ENCODE measurements at regions not wholly inside any gene's neighbourhood (a gene's known extent, or its start where the extent isn't known, plus 50 kb on each side); places are given as distances from the start of the nearest gene placed in this dataset.
"Not testable (repeated sequence)": the region's sequence is repeated elsewhere in the genome, so short reads cannot be mapped to it uniquely, and the experiment has no call there.

DNA sequence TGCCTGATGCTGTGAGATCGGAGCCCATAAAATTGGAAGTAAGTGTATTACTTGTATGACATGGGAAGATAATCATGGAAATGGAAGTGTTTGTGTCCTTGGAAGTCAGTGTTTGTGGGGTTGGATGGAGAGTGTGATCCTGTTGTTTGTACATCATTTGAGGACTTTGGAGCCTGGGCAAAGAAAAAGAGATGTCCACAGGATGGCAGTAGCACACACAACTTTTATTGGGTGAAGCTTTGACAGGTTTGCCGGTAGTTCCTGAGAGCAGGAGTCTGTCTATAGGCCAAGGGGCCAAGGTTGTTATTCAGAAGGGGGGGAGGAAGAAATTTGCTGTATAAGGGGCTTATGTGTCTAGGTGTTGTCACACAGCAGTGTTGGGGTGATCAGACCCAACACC, 533.3 kb downstream of the RPIA start:
- not testable (repeated sequence) for DNase-seq (ENCODE audit: low read depth)

DNA sequence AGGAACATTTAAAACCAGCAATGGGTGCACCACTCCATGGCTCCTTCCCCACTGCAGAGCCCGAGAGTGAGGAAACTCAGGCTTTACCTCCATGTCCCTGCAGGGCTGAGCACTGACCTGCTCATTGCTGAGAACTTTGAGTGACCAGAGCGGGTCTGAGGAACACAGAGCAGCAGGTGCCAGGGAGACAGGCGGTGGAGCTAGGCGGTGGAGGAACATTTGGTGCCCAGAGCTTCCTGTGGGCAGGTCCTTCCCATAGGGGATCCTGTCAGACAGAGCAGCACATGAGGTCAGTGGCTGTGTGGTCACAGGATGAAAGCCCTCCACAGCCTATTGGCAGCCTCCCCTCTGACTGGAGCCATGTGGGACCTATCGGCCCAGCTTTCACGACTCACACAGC, 538.5 kb downstream of the RPIA start:
- DNase-seq (ENCODE audit: low read depth): not testable (repeated sequence)

- not testable (repeated sequence) for DNase-seq (ENCODE audit: low read depth)
Measured at GRCh38 chr2:89231241-89231640, 539.8 kb downstream of the RPIA start.

- not testable (repeated sequence) for DNase-seq (ENCODE audit: low read depth)
Measured at GRCh38 chr2:89233931-89234330, 542.5 kb downstream of the RPIA start.

GRCh38 chr2:89234818-89235466, 543.5 kb downstream of the RPIA start:
- DNase-seq (ENCODE audit: low read depth): not testable (repeated sequence)

GRCh38 chr2:89236832-89237450, 545.5 kb downstream of the RPIA start:
- not testable (repeated sequence) for DNase-seq (ENCODE audit: low read depth)

DNA sequence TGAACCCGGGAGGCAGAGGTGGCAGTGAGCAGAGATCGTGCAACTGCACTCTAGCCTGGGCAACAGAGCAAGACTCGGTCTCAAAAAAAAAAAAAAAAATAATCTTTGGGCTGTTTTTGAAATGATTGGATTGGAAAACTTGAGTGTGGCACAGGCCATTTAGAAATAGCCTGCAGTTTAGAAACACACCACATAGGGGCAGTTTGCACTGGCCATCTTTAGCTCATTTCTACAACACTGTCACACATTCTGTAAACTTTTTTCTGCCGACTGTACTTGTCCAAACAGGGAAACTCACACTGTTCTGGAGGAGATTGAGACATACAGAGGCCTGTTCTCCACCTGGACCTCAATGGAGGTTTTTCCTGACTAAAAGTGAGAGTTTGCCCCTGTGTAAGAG, 546.3 kb downstream of the RPIA start:
- not testable (repeated sequence) for DNase-seq (ENCODE audit: low read depth)

DNA sequence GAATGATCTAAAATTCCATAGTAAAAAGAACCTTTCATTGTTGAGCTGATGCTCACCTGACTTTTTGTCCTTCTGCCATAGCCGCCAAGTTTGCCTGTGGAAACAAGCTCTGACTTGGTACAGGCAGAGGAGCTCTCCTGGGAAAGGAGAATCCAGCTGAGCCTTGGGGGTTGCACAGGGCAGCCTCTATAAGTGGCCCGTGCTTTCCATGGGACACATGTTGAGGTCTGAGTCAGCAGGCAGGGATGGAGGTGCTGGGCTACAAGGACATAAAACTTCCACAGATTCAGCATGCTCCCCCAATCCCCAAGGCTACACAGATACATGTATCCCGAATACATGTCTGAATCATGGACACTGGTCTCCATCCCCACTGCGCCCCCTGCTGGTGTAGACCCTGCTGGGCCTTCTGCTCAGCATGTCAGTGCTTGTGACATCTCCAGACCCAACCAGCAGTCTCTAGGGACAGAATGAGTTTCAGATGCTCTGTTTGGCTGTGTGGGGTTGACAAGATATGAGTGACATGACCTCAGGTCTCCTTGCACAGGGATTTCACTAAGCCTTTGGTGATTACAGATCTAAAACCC, 551.7 kb downstream of the RPIA start:
- not testable (repeated sequence) for DNase-seq (ENCODE audit: low read depth)

- not testable (repeated sequence) for DNase-seq (ENCODE audit: low read depth)
Measured at GRCh38 chr2:89244407-89244806, 552.9 kb downstream of the RPIA start.

GRCh38 chr2:89245478-89245877, 554.0 kb downstream of the RPIA start:
- DNase-seq (ENCODE audit: low read depth): not testable (repeated sequence)

GRCh38 chr2:89246027-89246426, 554.6 kb downstream of the RPIA start:
- not testable (repeated sequence) for DNase-seq (ENCODE audit: low read depth)

DNA sequence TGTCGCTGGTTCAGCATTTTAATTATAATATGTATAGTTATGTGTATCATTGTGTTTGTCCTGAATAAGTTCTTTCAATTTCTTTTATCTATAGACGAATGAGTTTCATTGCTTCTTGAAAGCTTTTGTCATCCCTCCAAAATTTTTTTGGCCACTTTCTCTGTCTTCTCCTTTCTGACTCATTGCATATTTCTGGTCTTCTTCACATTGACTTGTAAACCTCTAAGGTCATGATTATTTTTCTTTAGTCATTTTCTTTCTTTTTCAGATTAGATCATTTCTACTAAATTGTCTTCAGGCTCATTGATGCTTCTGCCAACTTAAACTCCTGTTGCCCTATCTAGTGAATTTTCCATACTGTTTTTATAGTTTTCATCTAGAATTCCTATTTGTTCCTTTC, 555.1 kb downstream of the RPIA start:
- not testable (repeated sequence) for DNase-seq (ENCODE audit: low read depth)

- not testable (repeated sequence) for DNase-seq (ENCODE audit: low read depth)
Measured at GRCh38 chr2:89255013-89255412, 563.5 kb downstream of the RPIA start.

DNA sequence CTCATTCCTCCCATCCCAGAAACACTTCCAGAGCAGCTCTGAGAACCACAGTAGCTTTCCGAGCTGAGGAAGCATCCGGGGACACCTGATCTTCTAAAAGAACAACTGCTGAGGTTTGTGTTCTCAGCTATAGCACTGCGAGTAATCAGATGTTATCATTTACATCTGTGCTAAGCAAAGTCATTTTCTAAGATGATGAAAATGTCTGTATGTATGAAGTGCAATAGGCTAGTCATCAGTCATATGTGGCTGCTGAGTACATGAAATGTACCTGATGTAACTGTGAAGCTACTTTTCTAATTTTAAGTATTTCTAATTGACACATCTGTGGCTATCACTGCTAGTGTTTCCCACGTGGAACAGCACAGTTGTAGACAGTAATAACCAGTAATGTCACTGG, 582.0 kb downstream of the RPIA start:
- DNase-seq (ENCODE audit: low read depth): not testable (repeated sequence)

- not testable (repeated sequence) for DNase-seq (ENCODE audit: low read depth)
Measured at GRCh38 chr2:89280536-89280935, 589.1 kb downstream of the RPIA start.

DNA sequence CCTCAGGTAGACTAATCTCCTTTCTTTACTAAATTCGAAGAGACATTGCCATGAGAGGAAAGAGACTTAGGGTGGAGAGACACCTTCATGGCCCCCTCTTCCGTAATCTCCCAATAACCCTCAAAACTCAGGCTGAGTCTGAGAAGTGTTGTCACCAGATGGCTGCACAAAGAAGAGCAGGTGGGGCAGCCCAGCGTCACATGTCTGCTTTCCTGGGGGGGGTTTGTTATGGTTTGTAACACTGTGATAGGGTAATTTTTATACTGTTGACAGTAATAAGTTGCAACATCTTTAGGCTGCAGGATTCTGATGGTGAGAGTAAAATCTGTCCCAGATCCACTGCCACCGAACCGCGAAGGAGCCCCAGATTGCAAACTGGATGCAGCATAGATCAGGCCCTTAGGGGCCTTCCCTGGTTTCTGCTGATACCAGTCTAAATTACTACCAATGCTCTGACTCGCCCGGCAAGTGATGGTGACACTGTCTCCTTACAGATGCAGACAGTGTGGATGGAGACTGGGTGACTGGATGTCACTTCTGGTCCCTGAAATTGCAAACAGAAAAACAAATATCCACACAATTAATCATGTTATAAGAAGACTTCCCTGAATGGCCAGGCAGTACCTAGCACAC, 595.1 kb downstream of the RPIA start:
- DNase-seq (ENCODE audit: low read depth): not testable (repeated sequence)

DNA sequence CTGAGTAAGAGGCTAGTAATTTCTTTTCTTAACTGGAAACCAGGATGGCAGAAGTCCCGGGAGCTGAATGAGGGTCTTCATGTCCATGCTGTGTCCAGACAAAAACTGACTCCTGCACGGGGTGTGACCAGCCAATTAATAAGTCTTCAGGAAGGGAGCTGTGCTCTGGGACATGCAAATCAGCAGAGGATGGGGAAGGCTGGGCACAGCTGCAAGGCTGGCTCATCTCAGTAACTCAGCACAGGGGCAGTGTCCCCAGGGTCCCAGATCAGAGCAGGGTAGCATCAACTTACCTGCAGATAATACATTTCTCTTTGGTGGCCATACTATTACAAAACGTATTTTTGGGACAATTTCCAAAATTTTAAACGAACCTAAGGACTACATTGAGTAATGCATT, 595.6 kb downstream of the RPIA start:
- not testable (repeated sequence) for DNase-seq (ENCODE audit: low read depth)

DNA sequence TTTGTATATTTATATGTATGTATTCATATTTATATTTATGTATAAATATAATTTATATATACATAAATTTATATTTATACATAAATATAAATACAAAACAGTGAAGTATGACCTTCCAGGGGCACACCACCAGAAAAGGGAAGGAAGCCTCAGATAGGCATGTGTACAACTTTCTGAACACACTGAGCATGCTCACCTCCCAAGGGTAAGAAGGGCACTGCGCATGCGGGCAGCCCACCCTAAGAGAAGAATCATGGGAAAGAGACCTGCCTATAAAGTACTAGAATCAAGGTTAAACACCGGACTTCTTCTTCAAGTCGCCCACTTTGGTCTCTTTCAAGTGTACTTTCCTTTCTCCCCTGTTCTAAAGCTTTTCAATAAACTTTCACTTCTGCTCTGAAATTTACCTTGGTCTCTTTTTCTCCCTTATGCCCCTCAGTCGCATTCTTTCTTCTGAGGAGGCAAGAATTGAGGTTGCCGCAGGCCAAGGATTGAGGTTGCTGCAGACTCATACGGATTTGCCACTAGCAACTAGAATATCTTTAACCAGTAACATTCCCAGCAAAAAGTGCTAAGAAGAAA, 600.3 kb downstream of the RPIA start:
- DNase-seq (ENCODE audit: low read depth): not testable (repeated sequence)

- not testable (repeated sequence) for DNase-seq (ENCODE audit: low read depth)
Measured at GRCh38 chr2:89293399-89293798, 601.9 kb downstream of the RPIA start.

- not testable (repeated sequence) for DNase-seq (ENCODE audit: low read depth)
Measured at GRCh38 chr2:89294335-89294734, 602.9 kb downstream of the RPIA start.

- not testable (repeated sequence) for DNase-seq (ENCODE audit: low read depth)
Measured at GRCh38 chr2:89296820-89297398, 605.4 kb downstream of the RPIA start.

DNA sequence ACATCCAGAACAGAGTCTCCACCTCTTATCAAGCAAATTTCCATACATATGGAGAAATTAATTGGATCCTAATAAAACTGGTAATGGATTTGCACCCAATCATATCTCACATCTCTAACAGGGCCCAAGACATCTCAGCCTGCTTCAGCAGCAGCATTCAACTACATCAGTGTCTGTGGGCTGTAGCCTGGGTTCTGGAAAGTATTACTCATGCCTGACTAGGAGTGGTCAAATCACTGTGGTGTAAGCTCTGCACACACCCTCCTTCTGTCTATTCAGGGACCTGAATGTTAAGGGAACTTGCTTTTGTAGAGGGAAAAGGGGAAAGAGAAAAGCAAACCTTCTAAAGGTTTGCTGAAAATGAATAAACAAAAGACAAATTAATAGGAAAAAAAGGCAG, 607.7 kb downstream of the RPIA start:
- not testable (repeated sequence) for DNase-seq (ENCODE audit: low read depth)

All from amniotic epithelial cell (primary cell).